H1 (cell line): ENCODE measurements at regions not wholly inside any gene's neighbourhood (a gene's known extent, or its start where the extent isn't known, plus 50 kb on each side); places are given as distances from the start of the nearest gene placed in this dataset.

Experiments
- CTCF ChIA-PET: fragments of 300-600 bp; sonication (Branson Sonifier 250); formaldehyde crosslinking; loops from one replicate; lab custom pipeline; 2021; ENCODE audit not compliant: partially characterized antibody; lab: Charles Lee
- POLR2A ChIA-PET: fragments of 300-600 bp; sonication (Branson Sonifier 250); formaldehyde crosslinking; loops from one replicate; lab custom pipeline; 2021; ENCODE audit warnings: inconsistent platforms; ENCODE audit not compliant: partially characterized antibody; lab: Charles Lee
- DNase-seq, 2 experiments: peaks; one replicate each; pipeline versions ENCODE4 v3.0.0 to v3.0.0-alpha.2; 2010 to 2022; ENCODE audit warnings: low spot score in 2 of 2, low read depth in 1 of 2, mixed read lengths in 1 of 2
- FAIRE-seq: peaks from 2 replicates; lab custom pipeline; 2011; peaks lifted over from hg19 to GRCh38; lab: Jason Lieb, UNC
- H2AFZ ChIP-seq: 2 replicates; pipeline ENCODE4 v1.8.1; 2012; ENCODE audit warnings: low read length, inconsistent platforms
- H2AK5ac ChIP-seq: 2 replicates; pipeline ENCODE4 v1.6.1; 2013; ENCODE audit warnings: low read depth, low read length
- H2BK120ac ChIP-seq: replicated peaks from 2 replicates; pipeline ENCODE3; 2013; ENCODE audit warnings: low read depth, low read length, inconsistent platforms
- H2BK12ac ChIP-seq: 2 replicates; pipeline ENCODE4 v1.6.1; 2013; ENCODE audit warnings: low read depth, low read length
- H2BK15ac ChIP-seq: 2 replicates; pipeline ENCODE4 v1.6.1; 2013; ENCODE audit warnings: low read length
- H2BK20ac ChIP-seq: 2 replicates; pipeline ENCODE4 v1.6.1; 2013; ENCODE audit warnings: low read length
- H2BK5ac ChIP-seq: 2 replicates; pipeline ENCODE4 v1.6.1; 2013; ENCODE audit warnings: low read depth, low read length
- H3K14ac ChIP-seq: 2 replicates; pipeline ENCODE4 v1.6.1; 2013; ENCODE audit warnings: inconsistent platforms; ENCODE audit not compliant: insufficient read length
- H3K18ac ChIP-seq: 2 replicates; pipeline ENCODE4 v1.6.1; 2013; ENCODE audit warnings: low read length; ENCODE audit errors: extremely low read depth
- H3K23ac ChIP-seq: 2 replicates; pipeline ENCODE4 v1.6.1; 2013; ENCODE audit warnings: inconsistent platforms; ENCODE audit not compliant: insufficient read length
- H3K23me2 ChIP-seq: 2 replicates; pipeline ENCODE4 v1.6.1; 2013; ENCODE audit warnings: low read depth, low read length
- H3K27ac ChIP-seq: 2 replicates; pipeline ENCODE4 v1.6.1; 2011; ENCODE audit warnings: low read depth, low read length, inconsistent platforms
- H3K27me3 ChIP-seq, 4 experiments: replicated peaks in 1 of 4; 1 replicate in 1 of 4; 2 replicates in 3 of 4; pipeline versions ENCODE4 v1.6.1 to v1.8.1; 2011 to 2013; ENCODE audit warnings: low read length in 3 of 4, mild to moderate bottlenecking in 3 of 4, inconsistent platforms in 2 of 4, mixed read lengths in 2 of 4, moderate library complexity in 1 of 4; ENCODE audit not compliant: control insufficient read depth in 3 of 4, insufficient read depth in 3 of 4; ENCODE audit errors: extremely low read depth in 1 of 4
- H3K36me3 ChIP-seq, 4 experiments: 2 replicates each; pipeline versions ENCODE4 v1.6.1 to v1.8.1; 2011 to 2013; ENCODE audit warnings: mild to moderate bottlenecking in 4 of 4, low read length in 3 of 4, moderate library complexity in 2 of 4, control low read depth in 1 of 4, inconsistent platforms in 1 of 4; ENCODE audit not compliant: insufficient read depth in 4 of 4, control insufficient read depth in 2 of 4
- H3K4ac ChIP-seq: replicated peaks from 2 replicates; pipeline ENCODE3; 2013; ENCODE audit warnings: low read length, low read depth, mixed read lengths, inconsistent platforms; ENCODE audit not compliant: insufficient read length
- H3K4me1 ChIP-seq, 4 experiments: replicated peaks in 1 of 4; 1 replicate in 1 of 4; 2 replicates in 3 of 4; pipeline versions ENCODE4 v1.6.1 to v1.8.1; 2011 to 2013; ENCODE audit warnings: low read length in 3 of 4, inconsistent platforms in 2 of 4, mixed read lengths in 1 of 4; ENCODE audit not compliant: insufficient read depth in 4 of 4, control insufficient read depth in 3 of 4
- H3K4me2 ChIP-seq, 2 experiments: 2 replicates each; pipeline versions ENCODE4 v1.6.1 to v1.8.1; 2011 to 2013; ENCODE audit warnings: low read depth in 2 of 2, low read length in 2 of 2, control low read depth in 1 of 2, inconsistent platforms in 1 of 2, mild to moderate bottlenecking in 1 of 2; ENCODE audit not compliant: insufficient read depth in 1 of 2
- H3K4me3 ChIP-seq, 4 experiments: fragments of 200-600, 300-600 bp in 1 of 4; sonication (generic), shearing (Covaris generic), sonication (Bioruptor Twin) in 1 of 4; 2 replicates each; pipeline versions ENCODE4 v1.5.1 to v1.8.1; 2011 to 2016; ENCODE audit warnings: low read length in 4 of 4, low read depth in 3 of 4, control low read depth in 2 of 4, inconsistent platforms in 2 of 4, mild to moderate bottlenecking in 2 of 4, mixed read lengths in 1 of 4, moderate library complexity in 1 of 4; ENCODE audit not compliant: insufficient read depth in 2 of 4; ENCODE audit errors: extremely low read depth in 1 of 4
- H3K56ac ChIP-seq: replicated peaks from 2 replicates; pipeline ENCODE3; 2013; ENCODE audit warnings: low read depth, mild to moderate bottlenecking, mixed read lengths, low read length, inconsistent platforms; ENCODE audit not compliant: insufficient read length
- H3K79me1 ChIP-seq: 2 replicates; pipeline ENCODE4 v1.6.1; 2013; ENCODE audit warnings: low read depth, low read length, control low read depth
- H3K79me2 ChIP-seq, 2 experiments: 2 replicates each; pipeline versions ENCODE4 v1.6.1 to v1.8.1; 2012 to 2013; ENCODE audit warnings: low read length in 2 of 2, mild to moderate bottlenecking in 2 of 2, inconsistent platforms in 1 of 2; ENCODE audit not compliant: insufficient read depth in 2 of 2, control insufficient read depth in 1 of 2
- H3K9ac ChIP-seq, 4 experiments: replicated peaks in 1 of 4; 1 replicate in 1 of 4; 2 replicates in 3 of 4; pipeline versions ENCODE4 v1.6.1 to v1.8.1; 2011 to 2013; ENCODE audit warnings: low read depth in 3 of 4, low read length in 3 of 4, control low read depth in 2 of 4, mild to moderate bottlenecking in 2 of 4, moderate library complexity in 2 of 4, inconsistent platforms in 1 of 4; ENCODE audit errors: extremely low read depth in 1 of 4
- H3K9me3 ChIP-seq, 2 experiments: 2 replicates each; pipeline versions ENCODE4 v1.6.1 to v1.8.1; 2012 to 2013; ENCODE audit warnings: mild to moderate bottlenecking in 2 of 2, moderate library complexity in 2 of 2, control low read depth in 1 of 2, inconsistent platforms in 1 of 2, low read depth in 1 of 2, low read length in 1 of 2, mixed read lengths in 1 of 2; ENCODE audit not compliant: insufficient read depth in 2 of 2
- H4K20me1 ChIP-seq, 2 experiments: replicated peaks in 1 of 2; 2 replicates each; pipeline versions ENCODE3 to v1.8.1; 2011 to 2013; ENCODE audit warnings: inconsistent platforms in 2 of 2, low read length in 2 of 2, mild to moderate bottlenecking in 1 of 2; ENCODE audit not compliant: insufficient read depth in 2 of 2, control insufficient read depth in 1 of 2
- H4K5ac ChIP-seq: 2 replicates; pipeline ENCODE4 v1.6.1; 2013; ENCODE audit warnings: low read length, low read depth, mixed read lengths, inconsistent platforms; ENCODE audit not compliant: insufficient read length
- H4K8ac ChIP-seq: 2 replicates; pipeline ENCODE4 v1.8.0; 2013; ENCODE audit warnings: mild to moderate bottlenecking, moderate library complexity, low read length, inconsistent platforms; ENCODE audit not compliant: insufficient read depth; ENCODE audit errors: extremely low read depth
- H4K91ac ChIP-seq: replicated peaks from 2 replicates; pipeline ENCODE3; 2013; ENCODE audit warnings: low read length, mixed read lengths, inconsistent platforms; ENCODE audit not compliant: insufficient read length
- BRCA1 ChIP-seq: IDR thresholded peaks from 2 replicates; pipeline ENCODE4 v1.6.1; 2012; ENCODE audit warnings: low read depth, low read length, improper control_type of control experiment
- CBX8 ChIP-seq: fragments of 300-800, 300-1000 bp; sonication (generic); IDR thresholded peaks from 2 replicates; pipeline ENCODE4 v1.7.1; 2016; ENCODE audit warnings: low read depth, low read length, borderline replicate concordance
- EZH2 ChIP-seq: fragments of 200-600 bp; sonication (generic); IDR thresholded peaks from 2 replicates; pipeline ENCODE4 v1.7.1; 2012; ENCODE audit warnings: low read depth, mild to moderate bottlenecking, moderate library complexity, low read length, inconsistent platforms; ENCODE audit not compliant: severe bottlenecking
- JUND ChIP-seq: IDR thresholded peaks from 2 replicates; pipeline ENCODE4 v1.6.1; 2011; ENCODE audit warnings: mild to moderate bottlenecking, improper control_type of control experiment, low read length
- PHF8 ChIP-seq: fragments of 200-600 bp; sonication (generic); conservative IDR thresholded peaks from 2 replicates; pipeline ENCODE4 v1.7.1; 2012; ENCODE audit warnings: low read depth, mild to moderate bottlenecking, inconsistent platforms, low read length, moderate library complexity
- RBBP5 ChIP-seq: IDR thresholded peaks from 2 replicates; pipeline ENCODE4 v1.7.1; 2012; ENCODE audit warnings: low read depth, mild to moderate bottlenecking, inconsistent platforms, low read length, moderate library complexity, borderline replicate concordance
- RNF2 ChIP-seq: fragments of 200-900, 300-1000 bp; sonication (generic); IDR thresholded peaks from 2 replicates; pipeline ENCODE4 v1.7.1; 2016; ENCODE audit warnings: borderline replicate concordance, low read depth, mild to moderate bottlenecking, antibody characterized with exemption, low read length; ENCODE audit not compliant: poor library complexity, severe bottlenecking; ENCODE audit errors: missing control alignments
- RXRA ChIP-seq: IDR thresholded peaks from 2 replicates; pipeline ENCODE4 v1.6.1; 2011; ENCODE audit warnings: low read depth, mild to moderate bottlenecking, low read length, moderate library complexity; ENCODE audit not compliant: insufficient read depth
- SIRT6 ChIP-seq: IDR thresholded peaks from one replicate; pipeline ENCODE4 v1.7.1; 2012; ENCODE audit warnings: low read length, inconsistent platforms
- SIX5 ChIP-seq: IDR thresholded peaks from 2 replicates; pipeline ENCODE4 v1.6.1; 2011; ENCODE audit warnings: mild to moderate bottlenecking, low read depth, low read length
- SUZ12 ChIP-seq: fragments of 200-600 bp; sonication (generic); IDR thresholded peaks from 2 replicates; pipeline ENCODE4 v1.6.1; 2012; ENCODE audit warnings: mild to moderate bottlenecking, inconsistent platforms, low read length, moderate library complexity, mixed read lengths
- TCF12 ChIP-seq: IDR thresholded peaks from 2 replicates; pipeline ENCODE4 v1.6.1; 2011; ENCODE audit warnings: low read depth, mild to moderate bottlenecking, low read length
- WGBS, 2 experiments: shearing (Covaris generic) in 1 of 2; methylation state at CpG; one replicate each; pipeline versions ENCODE4 v1.1.6 to v1.1.7; 2013 to 2015; ENCODE audit warnings: low lambda C conversion rate in 2 of 2, mixed read lengths in 2 of 2, inconsistent platforms in 1 of 2, low coverage in 1 of 2, missing lambda C conversion rate in 1 of 2; ENCODE audit not compliant: insufficient replicate concordance in 2 of 2, insufficient coverage in 1 of 2, insufficient read length in 1 of 2; ENCODE audit errors: extremely low coverage in 1 of 2, missing lambda C conversion rate in 1 of 2; 5-methylcytosine and 5-hydroxymethylcytosine counted together
- TF ChIP-seq, protein P1 (sequence below): IDR thresholded peaks from 2 replicates; pipeline ENCODE4 v1.6.1; 2011; ENCODE audit warnings: low read depth, mild to moderate bottlenecking, low read length; ENCODE audit not compliant: insufficient read depth
- TF ChIP-seq, protein P2 (sequence below): IDR thresholded peaks from 2 replicates; pipeline ENCODE4 v1.6.1; 2012; ENCODE audit warnings: inconsistent platforms

GRCh38 chr4:181775298-181775697 is 467.9 kb upstream of the TENM3 start:
- Histone ChIP-seq H3K79me1 (no peaks in the 10 kb centered on the region), H3K9me3 (no peaks in the 10 kb centered on the region)
- no peak for TF ChIP-seq BRCA1
- no peak for TF ChIP-seq TCF12
- no peak for TF ChIP-seq SIX5
- TF ChIP-seq CBX8: no peak
- TF ChIP-seq RBBP5: no peak
- TF ChIP-seq SUZ12: no peak
- no peak for TF ChIP-seq RNF2
- no peak for TF ChIP-seq PHF8
- TF ChIP-seq SIRT6: no peak
- no peak for TF ChIP-seq RXRA
- no peak for TF ChIP-seq EZH2
- TF ChIP-seq JUND: no peak
- TF ChIP-seq, protein P1, sequence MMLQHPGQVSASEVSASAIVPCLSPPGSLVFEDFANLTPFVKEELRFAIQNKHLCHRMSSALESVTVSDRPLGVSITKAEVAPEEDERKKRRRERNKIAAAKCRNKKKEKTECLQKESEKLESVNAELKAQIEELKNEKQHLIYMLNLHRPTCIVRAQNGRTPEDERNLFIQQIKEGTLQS: no peak
- TF ChIP-seq, protein P2, sequence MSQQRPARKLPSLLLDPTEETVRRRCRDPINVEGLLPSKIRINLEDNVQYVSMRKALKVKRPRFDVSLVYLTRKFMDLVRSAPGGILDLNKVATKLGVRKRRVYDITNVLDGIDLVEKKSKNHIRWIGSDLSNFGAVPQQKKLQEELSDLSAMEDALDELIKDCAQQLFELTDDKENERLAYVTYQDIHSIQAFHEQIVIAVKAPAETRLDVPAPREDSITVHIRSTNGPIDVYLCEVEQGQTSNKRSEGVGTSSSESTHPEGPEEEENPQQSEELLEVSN: no peak

More at GRCh38 chr4:181775298-181775697, 467.9 kb upstream of the TENM3 start:
- H3K9ac ChIP-seq: no peak overlapping the region
- no peaks in the 10 kb centered on the region for H3K27me3 ChIP-seq
- H2BK15ac ChIP-seq: no peak overlapping the region
- no peak overlapping the region for H2AK5ac ChIP-seq
- H3K4ac ChIP-seq: no peak overlapping the region
- no peak overlapping the region for H4K91ac ChIP-seq
- H3K36me3 ChIP-seq: no peaks in the 10 kb centered on the region
- no peak overlapping the region for H3K27ac ChIP-seq
- no peaks in the 10 kb centered on the region for H3K79me2 ChIP-seq
- H2BK5ac ChIP-seq: no peak overlapping the region
- no peak overlapping the region for H3K14ac ChIP-seq
- WGBS, 2 experiments: 90% methylated on average over 4 of the region's 4 CpGs; no CpG with 5 or more reads in 1 of the 2 experiments
- H3K4me2 ChIP-seq: no peak overlapping the region
- H4K20me1 ChIP-seq: no peaks in the 10 kb centered on the region
- H3K56ac ChIP-seq: no peak overlapping the region
- DNase-seq (no peak), FAIRE-seq (no peak)
- no peak overlapping the region for H2AFZ ChIP-seq
- CTCF ChIA-PET: no interaction called here
- no peak overlapping the region for H3K4me3 ChIP-seq
- no peak overlapping the region for H2BK12ac ChIP-seq
- H2BK20ac ChIP-seq: no peak overlapping the region
- H3K23me2 ChIP-seq: no peaks in the 10 kb centered on the region
- no peak overlapping the region for H2BK120ac ChIP-seq
- H4K5ac ChIP-seq: no peak overlapping the region
- no peak overlapping the region for H3K18ac ChIP-seq
- H3K4me1 ChIP-seq: no peaks in the 10 kb centered on the region
- POLR2A ChIA-PET: no interaction called here
- no peak overlapping the region for H4K8ac ChIP-seq
- H3K23ac ChIP-seq: no peak overlapping the region
